CD4-positive, CD25-positive, alpha-beta regulatory T cell (primary cell): ENCODE measurements at regions not wholly inside any gene's neighbourhood (a gene's known extent, or its start where the extent isn't known, plus 50 kb on each side); places are given as distances from the start of the nearest gene placed in this dataset.

Experiments
- ATAC-seq, 2 donors: fragments of 150-1000 bp; cut with Tn5 transposase; one replicate each; pipeline ENCODE4 v1.10.0; 2021; ENCODE audit warnings: low read depth in 2 of 2, moderate number of reproducible peaks in 2 of 2, moderate library complexity in 1 of 2
- DNase-seq, 3 donors: peaks; one replicate each; pipeline versions ENCODE4 v3.0.0 to v3.0.0-alpha.2; 2012 to 2022; ENCODE audit warnings: mixed read lengths in 1 of 3
- H3K27ac ChIP-seq: one replicate; pipeline ENCODE4 v1.7.0; 2013; ENCODE audit warnings: mild to moderate bottlenecking, low read length; ENCODE audit not compliant: insufficient read depth, poor library complexity, severe bottlenecking
- H3K27me3 ChIP-seq: one replicate; pipeline ENCODE4 v1.7.0; 2013; ENCODE audit warnings: low read length; ENCODE audit not compliant: control insufficient read depth, insufficient read depth
- H3K36me3 ChIP-seq: one replicate; pipeline ENCODE4 v1.7.0; 2013; ENCODE audit warnings: mild to moderate bottlenecking, low read length, moderate library complexity; ENCODE audit not compliant: control insufficient read depth, insufficient read depth
- H3K4me1 ChIP-seq: 2 replicates; pipeline ENCODE4 v1.7.0; 2013; ENCODE audit warnings: mild to moderate bottlenecking, low read length; ENCODE audit not compliant: insufficient read depth, control insufficient read depth, poor library complexity, severe bottlenecking
- H3K4me3 ChIP-seq: one replicate; pipeline ENCODE4 v1.7.0; 2013; ENCODE audit warnings: low read depth, mild to moderate bottlenecking, low read length, moderate library complexity
- H3K9me3 ChIP-seq, 2 experiments: 1 replicate in 1 of 2; 2 replicates in 1 of 2; pipeline ENCODE4 v1.7.0; 2013; ENCODE audit warnings: low read length in 2 of 2, mild to moderate bottlenecking in 1 of 2, moderate library complexity in 1 of 2; ENCODE audit not compliant: control insufficient read depth in 2 of 2
- H3K27ac Mint-ChIP-seq, 3 donors: one replicate each; pipeline ENCODE4 v1.8.0; 2020 to 2022; ENCODE audit warnings: mild to moderate bottlenecking in 3 of 3, mixed read lengths in 3 of 3, moderate library complexity in 2 of 3
- H3K27me3 Mint-ChIP-seq: one replicate; pipeline ENCODE4 v1.8.0; 2022; ENCODE audit warnings: mild to moderate bottlenecking, mixed read lengths
- H3K36me3 Mint-ChIP-seq: one replicate; pipeline ENCODE4 v1.8.0; 2020; ENCODE audit warnings: mixed read lengths
- H3K4me1 Mint-ChIP-seq, 4 donors: one replicate each; pipeline ENCODE4 v1.8.0; 2020 to 2022; ENCODE audit warnings: mixed read lengths in 4 of 4, mild to moderate bottlenecking in 1 of 4
- H3K4me3 Mint-ChIP-seq, 4 donors: one replicate each; pipeline ENCODE4 v1.8.0; 2020 to 2022; ENCODE audit warnings: mild to moderate bottlenecking in 4 of 4, mixed read lengths in 4 of 4, moderate library complexity in 3 of 4
- H3K9me3 Mint-ChIP-seq, 7 donors: one replicate each; pipeline ENCODE4 v1.8.0; 2020 to 2022; ENCODE audit warnings: mixed read lengths in 7 of 7, mild to moderate bottlenecking in 3 of 7, moderate library complexity in 2 of 7

GRCh38 chr12:113573148-113573547 is 101.5 kb upstream of the LHX5 start:
- Histone ChIP-seq H3K4me1 (no peaks in the 10 kb centered on the region), H3K4me3 (no peak overlapping the region), H3K27ac (no peak overlapping the region), H3K9me3 (no peaks in the 10 kb centered on the region), H3K36me3 (no peaks in the 10 kb centered on the region), H3K27me3 (no peaks in the 10 kb centered on the region)
- H3K4me1 Mint-ChIP-seq: no peaks in the 10 kb centered on the region
- DNase-seq (no peak), ATAC-seq (no peak)
- H3K27ac Mint-ChIP-seq: no peak overlapping the region
- peaks cover 0 to 5% (median 2%) of the 10 kb centered on the region in 7 donors for H3K9me3 Mint-ChIP-seq
- H3K27me3 Mint-ChIP-seq: peaks cover 11% of the 10 kb centered on the region
- H3K4me3 Mint-ChIP-seq: no peak overlapping the region
- no peaks in the 10 kb centered on the region for H3K36me3 Mint-ChIP-seq

GRCh38 chr12:113571713-113572112 is 100.0 kb upstream of the LHX5 start:
- Histone ChIP-seq H3K4me1 (no peaks in the 10 kb centered on the region), H3K36me3 (no peaks in the 10 kb centered on the region), H3K9me3 (no peaks in the 10 kb centered on the region), H3K27ac (no peak overlapping the region), H3K27me3 (no peaks in the 10 kb centered on the region), H3K4me3 (no peak overlapping the region)
- no peak overlapping the region for H3K4me3 Mint-ChIP-seq
- DNase-seq (no peak), ATAC-seq (no peak)
- H3K36me3 Mint-ChIP-seq: no peaks in the 10 kb centered on the region
- peaks cover 6% of the 10 kb centered on the region for H3K27me3 Mint-ChIP-seq
- no peaks in the 10 kb centered on the region for H3K4me1 Mint-ChIP-seq
- H3K9me3 Mint-ChIP-seq: peaks cover 0 to 5% (median 2%) of the 10 kb centered on the region in 7 donors
- no peak overlapping the region for H3K27ac Mint-ChIP-seq

GRCh38 chr12:113569806-113570205 is 98.1 kb upstream of the LHX5 start:
- peaks cover 0 to 5% (median 2%) of the 10 kb centered on the region in 7 donors for H3K9me3 Mint-ChIP-seq
- ATAC-seq: no peak
- H3K36me3 Mint-ChIP-seq: no peaks in the 10 kb centered on the region
- H3K27me3 Mint-ChIP-seq: peaks cover 9% of the 10 kb centered on the region
- H3K4me3 Mint-ChIP-seq: peak overlapping the region in 1 of 4 donors; percentile 54
- H3K4me1 ChIP-seq: no peaks in the 10 kb centered on the region
- no peaks in the 10 kb centered on the region for H3K4me1 Mint-ChIP-seq
- H3K36me3 ChIP-seq: no peaks in the 10 kb centered on the region
- no peaks in the 10 kb centered on the region for H3K9me3 ChIP-seq
- H3K27ac ChIP-seq: no peak overlapping the region
- no peaks in the 10 kb centered on the region for H3K27me3 ChIP-seq
- H3K4me3 ChIP-seq: no peak overlapping the region
- H3K27ac Mint-ChIP-seq: peak overlapping the region in 1 of 3 donors; percentile 56
- no peak for DNase-seq

- DNase-seq (no peak), ATAC-seq (no peak)
- H3K4me1 Mint-ChIP-seq: no peaks in the 10 kb centered on the region
- no peaks in the 10 kb centered on the region for H3K4me1 ChIP-seq
- no peaks in the 10 kb centered on the region for H3K27me3 ChIP-seq
- H3K27ac ChIP-seq: no peak overlapping the region
- no peak overlapping the region for H3K4me3 Mint-ChIP-seq
- H3K4me3 ChIP-seq: no peak overlapping the region
- H3K36me3 Mint-ChIP-seq: no peaks in the 10 kb centered on the region
- peaks cover 9% of the 10 kb centered on the region for H3K27me3 Mint-ChIP-seq
- no peaks in the 10 kb centered on the region for H3K9me3 ChIP-seq
- H3K9me3 Mint-ChIP-seq: peaks cover 0 to 4% (median 3%) of the 10 kb centered on the region in 7 donors
- H3K27ac Mint-ChIP-seq: no peak overlapping the region
- no peaks in the 10 kb centered on the region for H3K36me3 ChIP-seq
These were observed 96.3 kb upstream of the LHX5 start for GRCh38 chr12:113568021-113568420.

GRCh38 chr12:113565368-113565767 is 93.7 kb upstream of the LHX5 start:
- Mint-ChIP-seq H3K27ac (peak overlapping the region in 1 of 3 donors; percentile 26), H3K27me3 (peaks cover 9% of the 10 kb centered on the region), H3K4me3 (no peak overlapping the region), H3K9me3 (peaks cover 0 to 4% (median 0%) of the 10 kb centered on the region in 7 donors), H3K4me1 (no peaks in the 10 kb centered on the region), H3K36me3 (no peaks in the 10 kb centered on the region)
- Histone ChIP-seq H3K4me1 (no peaks in the 10 kb centered on the region), H3K9me3 (no peaks in the 10 kb centered on the region), H3K4me3 (no peak overlapping the region), H3K36me3 (no peaks in the 10 kb centered on the region), H3K27ac (no peak overlapping the region), H3K27me3 (no peaks in the 10 kb centered on the region)
- no peak for DNase-seq
- no peak for ATAC-seq

GRCh38 chr12:113561068-113561780 is 89.6 kb upstream of the LHX5 start:
- H3K4me3 ChIP-seq: no peak overlapping the region
- Mint-ChIP-seq H3K36me3 (no peaks in the 10 kb centered on the region), H3K27me3 (peaks cover 4% of the 10 kb centered on the region), H3K27ac (no peak overlapping the region), H3K4me1 (no peaks in the 10 kb centered on the region), H3K4me3 (no peak overlapping the region), H3K9me3 (peaks cover 0 to 2% (median 0%) of the 10 kb centered on the region in 7 donors)
- no peak overlapping the region for H3K27ac ChIP-seq
- H3K27me3 ChIP-seq: no peaks in the 10 kb centered on the region
- ATAC-seq: no peak
- no peaks in the 10 kb centered on the region for H3K9me3 ChIP-seq
- H3K36me3 ChIP-seq: no peaks in the 10 kb centered on the region
- H3K4me1 ChIP-seq: no peaks in the 10 kb centered on the region
- no peak for DNase-seq

GRCh38 chr12:113559466-113559865 is 87.8 kb upstream of the LHX5 start:
- no peaks in the 10 kb centered on the region for H3K4me1 Mint-ChIP-seq
- H3K27ac Mint-ChIP-seq: no peak overlapping the region
- Histone ChIP-seq H3K4me3 (no peak overlapping the region), H3K27me3 (no peaks in the 10 kb centered on the region), H3K27ac (no peak overlapping the region), H3K36me3 (no peaks in the 10 kb centered on the region), H3K9me3 (no peaks in the 10 kb centered on the region), H3K4me1 (no peaks in the 10 kb centered on the region)
- DNase-seq: no peak
- no peaks in the 10 kb centered on the region for H3K27me3 Mint-ChIP-seq
- H3K9me3 Mint-ChIP-seq: peaks cover 0 to 3% (median 0%) of the 10 kb centered on the region in 7 donors
- no peak overlapping the region for H3K4me3 Mint-ChIP-seq
- no peak for ATAC-seq
- H3K36me3 Mint-ChIP-seq: no peaks in the 10 kb centered on the region

- DNase-seq (no peak), ATAC-seq (no peak)
- Histone ChIP-seq H3K4me3 (no peak overlapping the region), H3K4me1 (no peaks in the 10 kb centered on the region), H3K9me3 (no peaks in the 10 kb centered on the region), H3K27ac (no peak overlapping the region), H3K36me3 (no peaks in the 10 kb centered on the region), H3K27me3 (no peaks in the 10 kb centered on the region)
- peak overlapping the region in 1 of 3 donors; percentile 5 for H3K27ac Mint-ChIP-seq
- H3K4me3 Mint-ChIP-seq: no peak overlapping the region
- H3K27me3 Mint-ChIP-seq: no peaks in the 10 kb centered on the region
- no peaks in the 10 kb centered on the region for H3K4me1 Mint-ChIP-seq
- no peaks in the 10 kb centered on the region for H3K36me3 Mint-ChIP-seq
- peaks cover 0 to 6% (median 0%) of the 10 kb centered on the region in 7 donors for H3K9me3 Mint-ChIP-seq
These were observed 83.6 kb upstream of the LHX5 start for GRCh38 chr12:113555226-113555625.
